GM19193 (cell line): ENCODE measurements at regions not wholly inside any gene's neighbourhood (a gene's known extent, or its start where the extent isn't known, plus 50 kb on each side); places are given as distances from the start of the nearest gene placed in this dataset.

Experiments
- POLR2A ChIP-seq: IDR thresholded peaks from 4 replicates; pipeline ENCODE4 v1.6.1; 2011; ENCODE audit not compliant: insufficient read depth, insufficient read length; ENCODE audit errors: extremely low read depth

DNA sequence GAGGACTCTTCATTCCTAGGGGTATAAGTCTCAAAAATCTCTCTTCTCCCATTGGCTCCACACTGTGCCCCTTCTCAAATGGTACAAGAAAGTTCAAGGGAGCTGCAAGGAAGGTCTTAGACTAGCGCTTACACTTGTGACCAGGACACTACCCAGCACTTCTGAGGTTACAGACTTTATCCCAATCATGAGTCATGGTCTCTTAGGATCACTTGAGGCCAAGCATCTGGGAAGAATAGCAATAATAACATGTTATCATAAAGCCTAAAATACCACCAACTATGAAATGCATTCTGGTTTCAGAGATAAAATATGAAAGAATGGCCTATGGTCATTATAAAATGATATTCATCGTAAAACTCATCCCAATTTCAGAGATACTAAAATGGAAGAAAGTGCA is 309.9 kb upstream of the PKDCC start:
- TF ChIP-seq POLR2A = no peak

- TF ChIP-seq POLR2A = no peak
Observed at GRCh38 chr2:41741951-41742595, 305.7 kb upstream of the PKDCC start.

- no peak for TF ChIP-seq POLR2A
Observed at GRCh38 chr2:41743324-41743723, 304.5 kb upstream of the PKDCC start.

- TF ChIP-seq POLR2A = no peak
Observed at GRCh38 chr2:41750829-41751228, 297.0 kb upstream of the PKDCC start.

GRCh38 chr2:41759880-41760279 is 287.9 kb upstream of the PKDCC start:
- no peak for TF ChIP-seq POLR2A

- TF ChIP-seq POLR2A = no peak
Observed at GRCh38 chr2:41763141-41763540, 284.7 kb upstream of the PKDCC start.

DNA sequence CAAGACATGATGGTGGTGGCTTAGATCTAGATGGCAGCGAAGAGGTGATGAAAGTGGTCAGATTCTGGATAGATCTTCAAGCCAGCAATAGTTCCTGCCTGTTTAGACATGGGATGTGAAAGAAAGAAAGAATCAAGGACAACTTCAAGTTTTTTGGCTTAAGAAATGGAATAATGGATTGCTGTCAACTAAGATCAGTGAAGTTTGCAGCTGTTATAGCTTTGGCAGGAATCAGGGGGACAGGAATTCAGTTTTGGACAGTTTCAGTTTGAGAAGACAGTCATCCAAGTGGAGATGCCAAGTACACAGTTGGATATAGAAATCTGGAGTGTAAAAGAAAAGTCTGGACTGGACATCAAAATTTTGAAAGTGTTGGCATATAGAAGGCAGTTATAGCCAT is 283.7 kb upstream of the PKDCC start:
- TF ChIP-seq POLR2A = no peak

DNA sequence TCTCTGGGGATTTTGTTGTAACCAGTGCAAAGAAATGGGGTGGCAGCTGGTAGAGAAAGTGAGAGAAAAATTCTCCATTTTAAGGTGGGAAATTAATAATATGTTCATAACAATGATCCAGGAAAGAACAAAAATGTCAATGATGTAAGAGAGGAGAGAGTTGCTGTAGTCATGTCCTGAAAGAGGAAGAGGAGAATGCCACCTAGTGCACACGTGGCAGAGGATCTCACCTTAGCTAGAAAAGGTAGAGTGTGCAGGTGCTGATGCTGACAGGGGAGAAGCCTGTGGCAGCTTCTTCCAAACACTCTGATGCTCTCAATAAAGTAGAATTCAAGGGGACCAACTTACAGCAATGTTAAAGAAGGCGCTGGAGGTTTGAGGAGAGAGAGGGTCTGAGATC is 282.9 kb upstream of the PKDCC start:
- TF ChIP-seq POLR2A = no peak

GRCh38 chr2:41768310-41768709 is 279.5 kb upstream of the PKDCC start:
- TF ChIP-seq POLR2A = no peak

- no peak for TF ChIP-seq POLR2A
Observed at GRCh38 chr2:41771710-41772109, 276.1 kb upstream of the PKDCC start.

DNA sequence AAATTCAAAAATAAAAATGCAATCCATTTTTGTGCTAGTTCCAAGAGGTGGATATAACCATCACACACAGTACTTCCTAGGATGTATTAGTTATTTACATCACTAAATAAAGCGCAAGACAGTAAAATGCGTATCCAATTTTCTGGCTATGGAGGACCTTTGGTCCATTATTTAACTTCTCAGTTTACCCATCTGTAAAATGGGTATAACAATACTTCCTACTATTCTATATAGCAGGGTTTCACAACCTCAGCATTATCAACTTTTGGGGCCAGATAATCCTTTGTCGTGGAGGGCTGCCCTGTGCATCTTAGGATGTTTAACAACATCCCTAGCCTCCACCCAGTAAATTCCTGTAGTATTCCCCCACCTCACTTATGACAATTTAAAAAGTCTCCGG is 275.1 kb upstream of the PKDCC start:
- no peak for TF ChIP-seq POLR2A

GRCh38 chr2:41774011-41774605 is 273.7 kb upstream of the PKDCC start:
- TF ChIP-seq POLR2A = no peak

DNA sequence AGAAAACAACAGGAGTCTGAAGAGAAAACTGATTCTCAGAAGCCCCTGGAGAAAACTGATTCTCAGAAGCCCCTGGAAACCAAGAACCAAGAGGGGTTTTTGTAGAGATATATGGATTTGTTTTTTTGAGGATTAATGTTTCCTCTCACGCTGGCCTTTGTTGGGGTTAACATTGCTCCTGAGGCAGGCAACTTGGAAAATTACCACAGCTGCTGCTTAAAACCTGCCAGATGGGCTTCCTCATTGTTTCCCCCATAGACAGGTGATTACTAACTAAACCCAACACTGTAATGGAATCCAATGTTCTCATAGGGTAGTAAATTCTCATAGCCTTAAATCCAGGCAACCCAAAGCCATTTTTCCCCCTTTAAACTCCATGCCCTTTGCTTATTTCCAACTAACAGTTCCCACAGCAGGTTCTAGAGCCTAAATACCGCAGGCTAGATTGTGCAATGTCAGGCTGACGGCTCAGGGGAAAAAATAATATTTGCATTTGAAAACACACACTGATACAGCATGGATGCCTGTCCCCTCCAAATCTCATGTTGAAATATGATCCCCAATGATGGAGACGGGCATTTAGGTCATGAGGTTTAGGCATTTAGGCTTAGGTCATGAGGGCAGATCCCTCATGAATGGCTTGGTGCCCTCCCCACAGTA is 272.3 kb upstream of the PKDCC start:
- TF ChIP-seq POLR2A = no peak

GRCh38 chr2:41779888-41780287 is 267.9 kb upstream of the PKDCC start:
- TF ChIP-seq POLR2A = no peak

DNA sequence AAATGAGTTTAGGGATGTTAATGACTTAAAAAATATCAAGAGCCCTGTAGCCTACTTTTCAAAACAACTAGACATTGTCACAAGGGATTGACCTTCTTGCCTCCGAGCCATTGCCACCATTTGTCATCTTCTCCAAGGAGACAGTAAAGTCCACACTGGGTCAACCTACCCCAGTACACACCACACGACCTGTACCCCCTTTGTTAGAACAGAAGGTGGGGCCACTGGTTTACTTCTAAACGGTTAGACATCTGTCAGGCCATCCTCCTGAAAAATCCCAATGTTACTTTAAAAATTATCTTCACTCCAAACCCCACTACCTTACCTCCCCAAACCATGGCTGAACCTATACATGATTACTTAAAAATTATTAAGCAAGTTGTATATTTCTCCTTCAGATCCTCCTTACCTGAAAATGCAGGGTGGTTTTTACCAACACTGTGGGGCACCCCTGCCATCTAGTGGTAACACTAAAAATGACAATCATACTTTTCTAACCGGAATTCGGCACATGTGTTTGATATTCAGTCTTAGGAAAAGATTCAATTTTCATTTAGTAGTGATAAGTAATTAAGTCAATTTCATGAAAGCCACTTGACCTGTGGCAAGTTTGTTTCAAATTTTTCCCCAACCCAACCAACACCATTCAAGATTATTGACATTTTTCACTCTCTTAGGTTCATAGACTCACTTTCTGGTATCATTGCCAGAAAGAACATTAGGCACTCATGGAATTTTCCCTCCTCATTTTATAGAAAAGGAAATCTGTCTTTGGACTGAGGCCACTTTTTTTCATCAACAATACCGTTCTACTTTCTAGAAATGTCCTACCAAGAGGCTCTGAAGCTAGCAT is 265.3 kb upstream of the PKDCC start:
- no peak for TF ChIP-seq POLR2A
